ENCODE measurements at regions not wholly inside any gene's neighbourhood (a gene's known extent, or its start where the extent isn't known, plus 50 kb on each side); places are given as distances from the start of the nearest gene placed in this dataset.

- Histone ChIP-seq H3K27me3 (ENCODE audit: control insufficient read depth, insufficient read depth, low read length) (no peaks in the 10 kb centered on the region), H3K36me3 (ENCODE audit: control insufficient read depth, insufficient read depth, low read length) (no peaks in the 10 kb centered on the region), H3K4me3 (ENCODE audit: low read depth, low read length) (no peak overlapping the region)
- no peak for TF ChIP-seq CTCF (IDR thresholded peaks at IDR 0.05; ENCODE audit: insufficient read depth, low read length, severe bottlenecking)
- DNase-seq (ENCODE audit: low read depth) (no peak), FAIRE-seq (no peak)
These were observed 131.7 kb downstream of the EMX2 start for GRCh38 chr10:117674201-117674600.

GRCh38 chr10:117674646-117675045 lies 132.1 kb downstream of the EMX2 start:
- no peak for TF ChIP-seq CTCF (IDR thresholded peaks at IDR 0.05; ENCODE audit: insufficient read depth, low read length, severe bottlenecking)
- DNase-seq (ENCODE audit: low read depth) = no peak
- no peak overlapping the region for H3K4me3 ChIP-seq (ENCODE audit: low read depth, low read length)
- FAIRE-seq = no peak
- H3K27me3 ChIP-seq (ENCODE audit: control insufficient read depth, insufficient read depth, low read length) = no peaks in the 10 kb centered on the region
- H3K36me3 ChIP-seq (ENCODE audit: control insufficient read depth, insufficient read depth, low read length) = no peaks in the 10 kb centered on the region

- Histone ChIP-seq H3K36me3 (ENCODE audit: control insufficient read depth, insufficient read depth, low read length) (no peaks in the 10 kb centered on the region), H3K27me3 (ENCODE audit: control insufficient read depth, insufficient read depth, low read length) (no peaks in the 10 kb centered on the region), H3K4me3 (ENCODE audit: low read depth, low read length) (no peak overlapping the region)
- no peak for DNase-seq (ENCODE audit: low read depth)
- TF ChIP-seq CTCF (IDR thresholded peaks at IDR 0.05; ENCODE audit: insufficient read depth, low read length, severe bottlenecking) = no peak
- no peak for FAIRE-seq
These were observed 133.0 kb downstream of the EMX2 start for GRCh38 chr10:117675514-117676055.

GRCh38 chr10:117677239-117677638 lies 134.7 kb downstream of the EMX2 start:
- FAIRE-seq = no peak
- TF ChIP-seq CTCF (IDR thresholded peaks at IDR 0.05; ENCODE audit: insufficient read depth, low read length, severe bottlenecking) = no peak
- no peaks in the 10 kb centered on the region for H3K36me3 ChIP-seq (ENCODE audit: control insufficient read depth, insufficient read depth, low read length)

GRCh38 chr10:117677890-117678500 lies 135.4 kb downstream of the EMX2 start:
- FAIRE-seq (no peak), DNase-seq (ENCODE audit: low read depth) (no peak)
- no peak for TF ChIP-seq CTCF (IDR thresholded peaks at IDR 0.05; ENCODE audit: insufficient read depth, low read length, severe bottlenecking)
- H3K27me3 ChIP-seq (ENCODE audit: control insufficient read depth, insufficient read depth, low read length) = no peaks in the 10 kb centered on the region
- H3K4me3 ChIP-seq (ENCODE audit: low read depth, low read length) = no peak overlapping the region
- no peaks in the 10 kb centered on the region for H3K36me3 ChIP-seq (ENCODE audit: control insufficient read depth, insufficient read depth, low read length)

More at GRCh38 chr10:117677239-117677638, 134.7 kb downstream of the EMX2 start:
- H3K27me3 ChIP-seq (ENCODE audit: control insufficient read depth, insufficient read depth, low read length) = no peaks in the 10 kb centered on the region
- DNase-seq (ENCODE audit: low read depth) = peak; percentile 29
- no peak overlapping the region for H3K4me3 ChIP-seq (ENCODE audit: low read depth, low read length)

- DNase-seq (ENCODE audit: low read depth) = no peak
- no peaks in the 10 kb centered on the region for H3K27me3 ChIP-seq (ENCODE audit: control insufficient read depth, insufficient read depth, low read length)
- no peak for TF ChIP-seq CTCF (IDR thresholded peaks at IDR 0.05; ENCODE audit: insufficient read depth, low read length, severe bottlenecking)
- no peak overlapping the region for H3K4me3 ChIP-seq (ENCODE audit: low read depth, low read length)
- H3K36me3 ChIP-seq (ENCODE audit: control insufficient read depth, insufficient read depth, low read length) = no peaks in the 10 kb centered on the region
- FAIRE-seq = no peak
These were observed 138.1 kb downstream of the EMX2 start for GRCh38 chr10:117680601-117681000.
